A673 (cell line): ENCODE measurements at regions not wholly inside any gene's neighbourhood (a gene's known extent, or its start where the extent isn't known, plus 50 kb on each side); places are given as distances from the start of the nearest gene placed in this dataset.

ENCODE experiments used
- CTCF ChIP-seq: fragments of 300-800, 200-600 bp; sonication (generic); conservative IDR thresholded peaks from 2 replicates; pipeline ENCODE4 v1.5.1; 2017; ENCODE audit warnings: low read depth, mild to moderate bottlenecking, antibody characterized with exemption, low read length, moderate library complexity, mixed read lengths
- EZH2 ChIP-seq: fragments of 200-600 bp; sonication (generic); IDR thresholded peaks from 2 replicates; pipeline ENCODE4 v1.6.1; 2017; ENCODE audit warnings: borderline replicate concordance, low read depth, mild to moderate bottlenecking, mixed read lengths, antibody characterized with exemption, low read length; ENCODE audit not compliant: poor library complexity, severe bottlenecking

DNA sequence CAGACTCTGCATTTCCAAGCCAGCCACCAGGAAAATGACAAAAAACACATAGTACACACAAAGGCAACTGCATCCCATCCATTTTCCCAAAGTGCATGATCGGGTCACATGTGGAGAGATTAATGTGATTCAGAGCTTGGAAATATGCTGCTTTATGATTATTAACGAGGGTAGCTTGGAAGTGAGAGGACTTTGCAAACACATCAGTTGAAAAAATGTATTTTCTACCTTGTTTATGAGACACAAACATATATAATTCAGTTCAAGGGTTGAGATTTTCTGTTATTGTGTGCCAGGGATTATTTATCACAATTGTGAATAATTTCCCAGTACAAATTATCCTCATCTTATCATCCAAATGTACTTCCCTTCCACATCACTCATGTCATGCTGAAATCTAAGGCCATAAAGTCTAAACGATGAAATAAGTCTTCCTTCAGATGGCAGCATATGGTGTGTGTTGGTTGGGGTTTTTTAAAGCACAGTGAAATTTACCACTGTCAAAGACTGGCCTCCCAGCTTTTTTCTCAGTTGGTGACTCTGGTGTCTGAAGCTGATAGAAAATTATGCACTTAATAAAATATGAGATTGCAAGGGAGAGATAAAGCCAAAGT, 104.7 kb upstream of the ADAMTS18 start:
- no peak for TF ChIP-seq CTCF
- TF ChIP-seq EZH2, result no peak
